ENCODE measurements at regions not wholly inside any gene's neighbourhood (a gene's known extent, or its start where the extent isn't known, plus 50 kb on each side); places are given as distances from the start of the nearest gene placed in this dataset.

GRCh38 chr2:223532161-223532560, 70.0 kb downstream of the SCG2 start:
- no peaks in the 10 kb centered on the region for H3K36me3 ChIP-seq
- no peaks in the 10 kb centered on the region for H3K27me3 ChIP-seq
- no peak for DNase-seq (ENCODE audit: extremely low spot score)
- H3K9me3 ChIP-seq: no peaks in the 10 kb centered on the region
- no peak overlapping the region for H3K4me3 ChIP-seq
- H3K4me1 ChIP-seq: peaks cover 0 to 9% (median 4%) of the 10 kb centered on the region in 4 donors
- TF ChIP-seq, protein P1, sequence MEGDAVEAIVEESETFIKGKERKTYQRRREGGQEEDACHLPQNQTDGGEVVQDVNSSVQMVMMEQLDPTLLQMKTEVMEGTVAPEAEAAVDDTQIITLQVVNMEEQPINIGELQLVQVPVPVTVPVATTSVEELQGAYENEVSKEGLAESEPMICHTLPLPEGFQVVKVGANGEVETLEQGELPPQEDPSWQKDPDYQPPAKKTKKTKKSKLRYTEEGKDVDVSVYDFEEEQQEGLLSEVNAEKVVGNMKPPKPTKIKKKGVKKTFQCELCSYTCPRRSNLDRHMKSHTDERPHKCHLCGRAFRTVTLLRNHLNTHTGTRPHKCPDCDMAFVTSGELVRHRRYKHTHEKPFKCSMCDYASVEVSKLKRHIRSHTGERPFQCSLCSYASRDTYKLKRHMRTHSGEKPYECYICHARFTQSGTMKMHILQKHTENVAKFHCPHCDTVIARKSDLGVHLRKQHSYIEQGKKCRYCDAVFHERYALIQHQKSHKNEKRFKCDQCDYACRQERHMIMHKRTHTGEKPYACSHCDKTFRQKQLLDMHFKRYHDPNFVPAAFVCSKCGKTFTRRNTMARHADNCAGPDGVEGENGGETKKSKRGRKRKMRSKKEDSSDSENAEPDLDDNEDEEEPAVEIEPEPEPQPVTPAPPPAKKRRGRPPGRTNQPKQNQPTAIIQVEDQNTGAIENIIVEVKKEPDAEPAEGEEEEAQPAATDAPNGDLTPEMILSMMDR (IDR thresholded peaks at IDR 0.05): no peak
- TF ChIP-seq EP300 (IDR thresholded peaks at IDR 0.05): no peak
- intact Hi-C loops (cut with DNase I): no loop called here
- 88% methylated on average over 2 of the region's 2 CpGs for WGBS
- H3K27ac ChIP-seq (replicated peaks in 1 of 4): no peak overlapping the region

DNA sequence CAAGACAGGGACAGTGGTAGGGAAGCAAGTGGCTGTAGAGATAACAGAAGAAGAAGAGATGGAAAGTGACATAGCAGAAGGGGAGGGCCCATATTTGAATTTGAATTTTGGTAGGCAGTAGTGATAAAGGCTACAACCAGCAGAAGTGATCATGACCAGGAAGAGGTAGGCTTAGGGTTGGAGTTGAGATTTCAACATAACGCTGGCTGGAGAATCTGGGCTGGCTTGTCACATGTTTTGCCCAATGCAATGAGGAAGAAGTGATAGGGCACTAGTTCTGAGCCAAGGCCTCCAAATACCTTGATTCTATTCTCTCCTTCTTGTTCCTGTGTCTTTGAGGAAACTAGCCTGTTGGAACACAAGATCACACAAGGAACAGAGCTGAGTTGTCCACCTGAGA, 69.4 kb downstream of the SCG2 start:
- TF ChIP-seq POLR2A (IDR thresholded peaks at IDR 0.05; ENCODE audit: low read depth) (no peak), POLR2AphosphoS5 (IDR thresholded peaks at IDR 0.05) (no peak), EP300 (IDR thresholded peaks at IDR 0.05) (no peak)
- TF ChIP-seq, protein P1 (IDR thresholded peaks at IDR 0.05): no peak
- Histone ChIP-seq H3K27me3 (no peaks in the 10 kb centered on the region), H3K36me3 (no peaks in the 10 kb centered on the region), H3K4me3 (no peak overlapping the region), H3K27ac (replicated peaks in 1 of 4) (no peak overlapping the region), H3K9me3 (no peaks in the 10 kb centered on the region), H3K4me1 (peaks cover under 1 to 15% (median 10%) of the 10 kb centered on the region in 4 donors)
- 94% methylated on average over 1 of the region's 1 CpG for WGBS
- intact Hi-C loops (cut with DNase I): no loop called here
- DNase-seq (ENCODE audit: extremely low spot score): no peak

GRCh38 chr2:223536546-223536945, 65.6 kb downstream of the SCG2 start:
- TF ChIP-seq POLR2A (IDR thresholded peaks at IDR 0.05; ENCODE audit: low read depth): no peak
- no peak for TF ChIP-seq POLR2AphosphoS5 (IDR thresholded peaks at IDR 0.05)
- Histone ChIP-seq H3K27me3 (no peaks in the 10 kb centered on the region), H3K36me3 (no peaks in the 10 kb centered on the region), H3K4me3 (no peak overlapping the region), H3K4me1 (peaks cover 17 to 27% (median 24%) of the 10 kb centered on the region in 4 donors), H3K9me3 (no peaks in the 10 kb centered on the region), H3K27ac (replicated peaks in 1 of 4) (no peak overlapping the region)
- intact Hi-C loops (cut with DNase I): no loop called here
- 57% methylated on average over 2 of the region's 2 CpGs for WGBS
- no peak for DNase-seq (ENCODE audit: extremely low spot score)

DNA sequence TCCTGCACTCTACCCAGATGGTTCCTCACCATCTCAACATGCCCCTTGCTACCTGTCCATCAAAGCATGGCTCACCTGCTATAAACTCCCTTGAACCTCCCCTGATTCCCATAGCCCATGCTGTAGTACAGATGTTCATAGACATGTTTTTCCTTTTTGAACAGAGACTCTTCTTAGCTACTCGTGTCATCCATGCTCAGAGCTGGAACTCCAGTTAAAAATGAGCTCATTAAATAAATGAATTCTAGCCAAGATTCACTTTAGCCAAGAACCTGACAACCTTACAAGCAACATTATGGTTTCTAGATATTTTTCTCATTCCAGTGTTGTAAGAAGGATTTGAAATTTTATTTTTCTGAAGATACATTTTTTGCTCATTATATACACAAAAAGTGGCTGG, 65.0 kb downstream of the SCG2 start:
- no peak overlapping the region for H3K4me3 ChIP-seq
- DNase-seq (ENCODE audit: extremely low spot score): no peak
- no peaks in the 10 kb centered on the region for H3K36me3 ChIP-seq
- peaks cover 17 to 27% (median 24%) of the 10 kb centered on the region in 4 donors for H3K4me1 ChIP-seq
- 39% methylated on average over 1 of the region's 1 CpG for WGBS
- no peak for TF ChIP-seq EP300 (IDR thresholded peaks at IDR 0.05)
- no peaks in the 10 kb centered on the region for H3K9me3 ChIP-seq
- H3K27me3 ChIP-seq: no peaks in the 10 kb centered on the region
- intact Hi-C loops (cut with DNase I): no loop called here
- no peak overlapping the region for H3K27ac ChIP-seq (replicated peaks in 1 of 4)

- WGBS: 41% methylated on average over 5 of the region's 5 CpGs
- intact Hi-C loops (cut with DNase I): no loop called here
- H3K27ac ChIP-seq (replicated peaks in 1 of 4): no peak overlapping the region
Observed at GRCh38 chr2:223537651-223538601, 64.2 kb downstream of the SCG2 start.

More at GRCh38 chr2:223537651-223538601, 64.2 kb downstream of the SCG2 start:
- Histone ChIP-seq H3K4me1 (peaks cover 17 to 27% (median 24%) of the 10 kb centered on the region in 4 donors), H3K36me3 (no peaks in the 10 kb centered on the region), H3K9me3 (no peaks in the 10 kb centered on the region), H3K4me3 (no peak overlapping the region), H3K27me3 (no peaks in the 10 kb centered on the region)
- TF ChIP-seq, protein P1 (IDR thresholded peaks at IDR 0.05): no peak
- no peak for TF ChIP-seq POLR2AphosphoS5 (IDR thresholded peaks at IDR 0.05)
- no peak for TF ChIP-seq EP300 (IDR thresholded peaks at IDR 0.05)
- DNase-seq (ENCODE audit: extremely low spot score): no peak
